Transverse colon (tissue), 4 donors: ENCODE measurements at regions not wholly inside any gene's neighbourhood (a gene's known extent, or its start where the extent isn't known, plus 50 kb on each side); places are given as distances from the start of the nearest gene placed in this dataset.
"Not testable (repeated sequence)": the region's sequence is repeated elsewhere in the genome, so short reads cannot be mapped to it uniquely, and the experiment has no call there.

Source experiments
- DNase-seq: peaks from one replicate; pipeline ENCODE4 v3.0.0-alpha.2; 2019
- H3K27ac ChIP-seq, 4 donors: fragments of 200-600 bp; sonication (generic); 2 replicates each; pipeline ENCODE4 v1.5.1; 2016 to 2018; ENCODE audit warnings: inconsistent platforms in 4 of 4
- H3K27me3 ChIP-seq: fragments of 200-600 bp; sonication (generic); 2 replicates; pipeline ENCODE4 v1.5.1; 2017; ENCODE audit warnings: inconsistent platforms
- H3K36me3 ChIP-seq, 4 donors: fragments of 200-600 bp; sonication (generic); 2 replicates each; pipeline ENCODE4 v1.5.1; 2017 to 2019; ENCODE audit warnings: inconsistent platforms in 4 of 4
- H3K4me1 ChIP-seq, 4 donors: fragments of 200-600 bp; sonication (generic); 2 replicates each; pipeline ENCODE4 v1.5.1; 2017 to 2020; ENCODE audit warnings: inconsistent platforms in 4 of 4
- H3K4me3 ChIP-seq, 4 donors: fragments of 200-600 bp; sonication (generic); 1 replicate in 1 of 4; 2 replicates in 3 of 4; pipeline versions ENCODE4 v1.5.1 to v1.6.1; 2017 to 2019; ENCODE audit warnings: inconsistent platforms in 4 of 4
- H3K9me3 ChIP-seq, 2 donors: fragments of 200-600 bp; sonication (generic); 2 replicates each; pipeline ENCODE4 v1.5.1; 2017 to 2019; ENCODE audit warnings: inconsistent platforms in 2 of 2
- EP300 ChIP-seq: sonication (generic); formaldehyde crosslinking; IDR thresholded peaks from one replicate; pipeline ENCODE4 v1.6.1; 2017; ENCODE audit warnings: antibody characterized with exemption, low read depth
- POLR2A ChIP-seq: fragments of 450-650 bp; IDR thresholded peaks from one replicate; pipeline ENCODE4 v1.6.1; 2016; ENCODE audit warnings: antibody characterized with exemption, mild to moderate bottlenecking, moderate library complexity
- POLR2AphosphoS5 ChIP-seq, 3 donors: sonication (generic); formaldehyde crosslinking; IDR thresholded peaks; one replicate each; pipeline ENCODE4 v1.6.1; 2016; ENCODE audit warnings: antibody characterized with exemption in 3 of 3
- WGBS, 2 donors: methylation state at CpG; one replicate each; pipeline ENCODE4 v1.1.5; 2018; ENCODE audit warnings: low coverage in 1 of 2; 5-methylcytosine and 5-hydroxymethylcytosine counted together
- in situ Hi-C, 4 donors: fragments of 200-750 bp; cut with MboI; loops; one replicate each; pipeline versions ENCODE4 v1.15.0 to v1.15.1; 2017; ENCODE audit warnings: low sequenced_read_pairs in 3 of 4, low pct_ligation_motif_present in 1 of 4, low pct_unique_long_range_greater_than_20kb in 1 of 4
- intact Hi-C: fragments of 100-400 bp; cut with DNase I; formaldehyde crosslinking; loops from one replicate; pipeline ENCODE4 v1.15.1; 2023; ENCODE audit warnings: low total_unique reads
- TF ChIP-seq, protein P1 (sequence below), 5 experiments: fragments of 200-600 bp in 3 of 5; fragments of 450-650 bp in 2 of 5; sonication (generic) in 3 of 5; IDR thresholded peaks; 1 replicate in 2 of 5; 2 replicates in 3 of 5; pipeline ENCODE4 v1.5.1; 2016 to 2017; ENCODE audit warnings: antibody characterized with exemption in 5 of 5, inconsistent platforms in 3 of 5, mild to moderate bottlenecking in 2 of 5, moderate library complexity in 1 of 5

DNA sequence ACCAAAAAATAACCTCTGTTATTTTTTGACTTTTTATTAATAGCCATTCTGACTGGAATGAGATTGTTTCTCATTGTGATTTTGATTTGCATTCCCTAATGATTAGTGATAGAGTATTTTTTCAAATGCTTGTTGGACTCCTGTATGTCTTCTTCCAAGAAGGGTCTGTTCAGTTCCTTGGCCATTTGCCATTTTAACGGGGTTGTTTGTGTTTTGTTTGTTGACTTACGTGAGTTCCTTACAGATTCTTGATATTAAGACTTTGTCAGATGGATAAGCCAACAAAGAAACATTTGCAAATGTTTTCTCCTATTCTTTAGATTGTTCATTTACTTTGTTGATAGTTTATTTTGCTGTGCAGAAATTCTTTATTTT is 651.6 kb upstream of the LRFN5 start:
- WGBS, 2 donors, result 68 to 85% methylated on average over 2 of the region's 2 CpGs
- in situ Hi-C loops, result no loop called here
- intact Hi-C loops, result no loop called here

DNA sequence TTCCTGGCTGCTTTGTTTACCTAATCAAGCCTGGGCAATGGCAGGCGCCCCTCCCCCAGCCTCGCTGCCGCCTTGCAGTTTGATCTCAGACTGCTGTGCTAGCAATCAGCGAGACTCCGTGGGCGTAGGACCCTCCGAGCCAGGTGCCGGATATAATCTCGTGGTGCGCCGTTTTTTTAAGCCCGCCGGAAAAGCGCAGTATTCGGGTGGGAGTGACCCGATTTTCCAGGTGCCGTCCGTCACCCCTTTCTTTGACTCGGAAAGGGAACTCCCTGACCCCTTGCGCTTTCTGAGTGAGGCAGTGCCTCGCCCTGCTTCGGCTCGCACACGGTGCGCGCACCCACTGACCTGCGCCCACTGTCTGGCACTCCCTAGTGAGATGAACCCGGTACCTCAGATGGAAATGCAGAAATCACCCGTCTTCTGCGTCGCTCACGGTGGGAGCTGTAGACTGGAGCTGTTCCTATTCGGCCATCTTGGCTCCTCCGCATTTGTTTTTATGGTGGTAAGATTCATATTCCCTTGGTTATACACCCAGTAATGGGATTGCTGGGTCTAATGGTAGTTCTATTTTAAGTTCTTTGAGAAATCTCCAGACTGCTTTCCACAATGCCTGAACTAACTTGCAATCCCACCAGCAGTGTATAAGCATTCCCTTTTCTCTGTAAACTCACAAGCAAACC is 652.1 kb upstream of the LRFN5 start:
- H3K36me3 ChIP-seq, H3K4me1 ChIP-seq, H3K4me3 ChIP-seq, DNase-seq, H3K27me3 ChIP-seq, in situ Hi-C loops, H3K9me3 ChIP-seq, H3K27ac ChIP-seq, intact Hi-C loops: not testable (repeated sequence)
- 89 to 100% methylated on average over 2 to 34 of the region's 34 CpGs for WGBS, 2 donors

More for the DNA sequence above, 651.6 kb upstream of the LRFN5 start:
- no peak overlapping the region for H3K4me3 ChIP-seq
- H3K36me3 ChIP-seq, result no peaks in the 10 kb centered on the region
- peaks cover 0 to 3% of the 10 kb centered on the region in 2 donors for H3K9me3 ChIP-seq
- H3K27ac ChIP-seq, result no peak overlapping the region
- no peak for DNase-seq
- H3K4me1 ChIP-seq, result no peaks in the 10 kb centered on the region
- H3K27me3 ChIP-seq, result no peaks in the 10 kb centered on the region
- TF ChIP-seq EP300 (no peak), POLR2A (no peak), POLR2AphosphoS5 (IDR thresholded peaks at IDR 0.05) (no peak)
- TF ChIP-seq, protein P1, sequence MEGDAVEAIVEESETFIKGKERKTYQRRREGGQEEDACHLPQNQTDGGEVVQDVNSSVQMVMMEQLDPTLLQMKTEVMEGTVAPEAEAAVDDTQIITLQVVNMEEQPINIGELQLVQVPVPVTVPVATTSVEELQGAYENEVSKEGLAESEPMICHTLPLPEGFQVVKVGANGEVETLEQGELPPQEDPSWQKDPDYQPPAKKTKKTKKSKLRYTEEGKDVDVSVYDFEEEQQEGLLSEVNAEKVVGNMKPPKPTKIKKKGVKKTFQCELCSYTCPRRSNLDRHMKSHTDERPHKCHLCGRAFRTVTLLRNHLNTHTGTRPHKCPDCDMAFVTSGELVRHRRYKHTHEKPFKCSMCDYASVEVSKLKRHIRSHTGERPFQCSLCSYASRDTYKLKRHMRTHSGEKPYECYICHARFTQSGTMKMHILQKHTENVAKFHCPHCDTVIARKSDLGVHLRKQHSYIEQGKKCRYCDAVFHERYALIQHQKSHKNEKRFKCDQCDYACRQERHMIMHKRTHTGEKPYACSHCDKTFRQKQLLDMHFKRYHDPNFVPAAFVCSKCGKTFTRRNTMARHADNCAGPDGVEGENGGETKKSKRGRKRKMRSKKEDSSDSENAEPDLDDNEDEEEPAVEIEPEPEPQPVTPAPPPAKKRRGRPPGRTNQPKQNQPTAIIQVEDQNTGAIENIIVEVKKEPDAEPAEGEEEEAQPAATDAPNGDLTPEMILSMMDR (IDR thresholded peaks at IDR 0.05), result no peak

DNA sequence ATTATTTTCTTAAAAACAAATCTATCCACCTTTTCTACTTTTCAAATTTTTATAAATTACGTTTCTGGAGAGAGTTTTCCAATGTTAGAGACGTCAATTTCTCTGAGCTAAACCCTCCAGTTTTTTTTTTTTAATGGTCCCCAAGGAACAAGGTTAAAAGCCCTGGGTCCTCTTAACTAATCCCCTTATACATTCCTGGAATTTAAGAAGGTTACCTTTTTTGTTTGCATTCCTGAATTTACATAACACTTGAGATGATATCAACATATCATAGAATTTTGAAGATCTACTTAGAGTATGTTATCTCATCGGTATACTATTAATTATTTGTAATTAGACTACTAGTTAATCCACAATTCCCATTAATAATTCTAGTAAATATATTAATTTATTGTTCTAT is 662.2 kb upstream of the LRFN5 start:
- H3K4me3 ChIP-seq, result no peak overlapping the region
- 47 to 56% methylated on average over 3 of the region's 3 CpGs for WGBS, 2 donors
- in situ Hi-C loops, result no loop called here
- TF ChIP-seq POLR2AphosphoS5 (IDR thresholded peaks at IDR 0.05) (no peak), POLR2A (no peak), EP300 (no peak)
- TF ChIP-seq, protein P1 (IDR thresholded peaks at IDR 0.05), result no peak
- no peak overlapping the region for H3K27ac ChIP-seq
- H3K4me1 ChIP-seq, result no peaks in the 10 kb centered on the region
- no peak for DNase-seq
- H3K9me3 ChIP-seq, result no peaks in the 10 kb centered on the region
- H3K36me3 ChIP-seq, result no peaks in the 10 kb centered on the region
- intact Hi-C loops, result no loop called here
- H3K27me3 ChIP-seq, result no peaks in the 10 kb centered on the region

DNA sequence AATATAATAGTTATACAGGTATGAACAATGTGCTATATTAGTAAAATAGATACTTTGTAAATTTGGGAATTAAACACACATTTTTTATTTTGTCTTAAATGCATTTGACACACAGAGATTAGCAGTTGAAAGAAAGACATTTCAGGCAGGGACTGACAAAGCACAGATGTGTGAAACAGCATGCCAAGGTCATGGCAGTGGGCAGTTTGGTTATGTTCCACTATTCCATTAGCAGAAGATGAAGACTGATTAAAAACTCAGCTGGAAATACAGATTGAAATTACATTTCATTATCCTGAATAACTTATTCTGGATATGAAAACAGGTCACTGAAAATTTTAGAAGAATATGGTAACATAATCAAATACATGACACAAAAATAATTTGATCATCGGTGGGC is 669.8 kb upstream of the LRFN5 start:
- WGBS, 2 donors, result 88 to 100% methylated on average over 1 of the region's 1 CpG
- H3K27ac ChIP-seq, result no peak overlapping the region
- H3K4me3 ChIP-seq, result no peak overlapping the region
- in situ Hi-C loops (no loop called here), intact Hi-C loops (no loop called here)
- TF ChIP-seq, protein P1 (IDR thresholded peaks at IDR 0.05), result no peak
- no peak for TF ChIP-seq EP300
- TF ChIP-seq POLR2AphosphoS5 (IDR thresholded peaks at IDR 0.05), result no peak
- no peak for TF ChIP-seq POLR2A
- no peak for DNase-seq
- H3K9me3 ChIP-seq, result no peaks in the 10 kb centered on the region
- no peaks in the 10 kb centered on the region for H3K36me3 ChIP-seq
- H3K4me1 ChIP-seq, result no peaks in the 10 kb centered on the region
- H3K27me3 ChIP-seq, result no peaks in the 10 kb centered on the region

DNA sequence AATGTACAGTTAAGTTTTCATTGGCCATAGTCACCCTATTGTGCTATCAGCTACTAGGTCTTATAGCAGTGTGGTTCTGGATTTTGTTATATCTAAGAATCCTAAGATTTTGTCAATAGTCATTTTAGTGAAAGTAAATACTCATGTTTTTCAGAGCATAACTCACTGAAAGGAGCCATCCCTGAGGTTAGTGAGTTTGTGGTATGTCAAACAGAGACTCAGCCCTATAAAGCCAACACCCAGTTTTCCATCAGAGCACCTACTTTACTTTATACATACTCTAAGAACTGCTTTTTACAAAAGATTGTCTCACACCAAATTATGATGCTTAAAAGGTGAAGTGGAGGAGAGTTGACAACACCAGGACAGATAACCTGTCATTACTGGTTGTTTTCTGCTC is 686.3 kb upstream of the LRFN5 start:
- in situ Hi-C loops (no loop called here), intact Hi-C loops (no loop called here)
- Histone ChIP-seq H3K9me3 (peaks cover 0 to 10% of the 10 kb centered on the region in 2 donors), H3K4me3 (no peak overlapping the region), H3K27me3 (no peaks in the 10 kb centered on the region), H3K36me3 (no peaks in the 10 kb centered on the region), H3K27ac (no peak overlapping the region), H3K4me1 (no peaks in the 10 kb centered on the region)
- DNase-seq, result no peak
- TF ChIP-seq, protein P1 (IDR thresholded peaks at IDR 0.05), result no peak
- TF ChIP-seq POLR2AphosphoS5 (IDR thresholded peaks at IDR 0.05) (no peak), POLR2A (no peak), EP300 (no peak)
